H1 (cell line): ENCODE measurements at regions not wholly inside any gene's neighbourhood (a gene's known extent, or its start where the extent isn't known, plus 50 kb on each side); places are given as distances from the start of the nearest gene placed in this dataset.

Experiments
- CBX8 ChIP-seq: fragments of 300-800, 300-1000 bp; sonication (generic); IDR thresholded peaks from 2 replicates; pipeline ENCODE4 v1.7.1; 2016; ENCODE audit warnings: low read depth, low read length, borderline replicate concordance
- CHD2 ChIP-seq: IDR thresholded peaks from 2 replicates; pipeline ENCODE4 v1.6.1; 2012; ENCODE audit warnings: low read length, improper control_type of control experiment
- HDAC2 ChIP-seq, 2 experiments: fragments of 300-600 bp in 1 of 2; sonication (generic) in 1 of 2; IDR thresholded peaks; 2 replicates each; pipeline ENCODE4 v1.6.1; 2011 to 2012; ENCODE audit warnings: low read depth in 2 of 2, low read length in 2 of 2, mild to moderate bottlenecking in 2 of 2, moderate library complexity in 2 of 2, borderline replicate concordance in 1 of 2, inconsistent platforms in 1 of 2
- POLR2A ChIP-seq, 2 experiments: IDR thresholded peaks; 1 replicate in 1 of 2; 2 replicates in 1 of 2; pipeline ENCODE4 v1.6.1; 2011; ENCODE audit warnings: low read depth in 2 of 2, low read length in 2 of 2, mild to moderate bottlenecking in 2 of 2; ENCODE audit errors: control extremely low read depth in 1 of 2
- TF ChIP-seq, protein P1 (sequence below), 3 experiments: IDR thresholded peaks; 1 replicate in 2 of 3; 2 replicates in 1 of 3; pipeline versions ENCODE4 v1.5.1 to v1.6.1; 2011; ENCODE audit warnings: low read length in 3 of 3, mild to moderate bottlenecking in 3 of 3, inconsistent platforms in 2 of 3, low read depth in 1 of 3, moderate library complexity in 1 of 3; ENCODE audit not compliant: insufficient read depth in 1 of 3; ENCODE audit errors: control extremely low read depth in 1 of 3

DNA sequence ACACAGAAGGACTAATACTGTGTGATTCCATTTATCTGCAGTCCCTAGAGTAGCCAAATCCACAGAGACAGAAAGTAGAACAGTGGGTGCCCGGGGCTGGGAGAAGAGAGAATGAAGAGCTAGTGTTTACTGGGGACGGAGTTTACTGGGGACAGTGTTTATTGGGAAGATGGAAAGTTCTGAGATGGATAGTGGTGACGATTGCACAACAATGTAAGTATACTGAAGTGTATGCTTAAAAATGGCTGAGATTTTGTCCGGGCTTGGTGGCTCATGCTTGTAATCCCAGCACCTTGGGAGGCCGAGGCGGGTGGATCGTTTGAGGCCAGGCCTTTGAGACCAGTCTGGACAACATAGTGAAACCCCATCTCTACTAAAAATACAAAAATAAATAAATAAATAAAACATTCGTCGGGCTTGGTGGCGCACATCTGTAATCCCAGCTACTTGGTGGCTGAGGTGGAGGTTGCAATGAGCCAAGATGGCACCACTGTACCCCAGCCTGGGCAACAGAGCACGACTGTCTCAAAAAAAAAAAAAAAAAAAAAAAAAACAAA is 132.4 kb downstream of the CTTN start:
- TF ChIP-seq, protein P1, sequence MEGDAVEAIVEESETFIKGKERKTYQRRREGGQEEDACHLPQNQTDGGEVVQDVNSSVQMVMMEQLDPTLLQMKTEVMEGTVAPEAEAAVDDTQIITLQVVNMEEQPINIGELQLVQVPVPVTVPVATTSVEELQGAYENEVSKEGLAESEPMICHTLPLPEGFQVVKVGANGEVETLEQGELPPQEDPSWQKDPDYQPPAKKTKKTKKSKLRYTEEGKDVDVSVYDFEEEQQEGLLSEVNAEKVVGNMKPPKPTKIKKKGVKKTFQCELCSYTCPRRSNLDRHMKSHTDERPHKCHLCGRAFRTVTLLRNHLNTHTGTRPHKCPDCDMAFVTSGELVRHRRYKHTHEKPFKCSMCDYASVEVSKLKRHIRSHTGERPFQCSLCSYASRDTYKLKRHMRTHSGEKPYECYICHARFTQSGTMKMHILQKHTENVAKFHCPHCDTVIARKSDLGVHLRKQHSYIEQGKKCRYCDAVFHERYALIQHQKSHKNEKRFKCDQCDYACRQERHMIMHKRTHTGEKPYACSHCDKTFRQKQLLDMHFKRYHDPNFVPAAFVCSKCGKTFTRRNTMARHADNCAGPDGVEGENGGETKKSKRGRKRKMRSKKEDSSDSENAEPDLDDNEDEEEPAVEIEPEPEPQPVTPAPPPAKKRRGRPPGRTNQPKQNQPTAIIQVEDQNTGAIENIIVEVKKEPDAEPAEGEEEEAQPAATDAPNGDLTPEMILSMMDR (IDR thresholded peaks at IDR 0.05; ENCODE audit: control extremely low read depth in 1 of 3, insufficient read depth in 1 of 3, low read depth in 1 of 3, low read length in 3 of 3) = no peak
- TF ChIP-seq CBX8 = no peak
- no peak for TF ChIP-seq POLR2A (IDR thresholded peaks at IDR 0.05; ENCODE audit: control extremely low read depth in 1 of 2, low read depth in 2 of 2, low read length in 2 of 2)
- TF ChIP-seq CHD2 = no peak
- TF ChIP-seq HDAC2 (IDR thresholded peaks at IDR 0.05; ENCODE audit: borderline replicate concordance in 1 of 2, low read depth in 2 of 2, low read length in 2 of 2) = no peak
